ENCODE measurements at regions not wholly inside any gene's neighbourhood (a gene's known extent, or its start where the extent isn't known, plus 50 kb on each side); places are given as distances from the start of the nearest gene placed in this dataset.

DNA sequence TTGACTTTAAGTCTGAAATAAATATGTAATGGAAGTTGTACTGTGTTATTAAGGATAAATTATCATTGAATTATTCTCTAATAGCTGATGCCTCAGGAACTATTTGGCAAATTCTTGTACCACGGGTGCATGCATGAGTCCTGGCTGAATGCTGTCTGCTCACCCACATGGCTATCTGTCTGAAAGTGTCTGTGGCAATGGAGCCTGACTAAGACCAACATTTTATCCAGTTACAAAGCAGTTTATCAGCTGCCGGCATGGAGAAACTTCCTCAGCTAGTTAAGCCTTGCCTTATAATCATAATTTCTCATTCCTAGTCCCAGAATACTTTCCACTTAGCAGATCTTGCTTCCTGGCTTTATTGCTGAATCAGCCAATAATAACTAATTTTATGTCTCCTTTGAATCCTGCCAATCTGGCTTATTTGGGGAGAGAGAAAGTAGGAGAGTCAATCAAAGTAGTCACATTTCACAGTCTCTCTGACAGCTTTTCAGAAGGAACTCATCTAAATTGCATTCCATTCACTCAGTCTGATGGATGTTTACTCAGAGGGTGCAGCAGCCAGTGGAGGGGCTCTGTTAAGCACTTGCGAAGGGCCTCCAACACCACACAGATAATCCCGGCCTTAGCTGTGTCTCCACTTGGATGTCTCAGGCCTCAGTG, 280.6 kb upstream of the CLEC14A start:
- Histone ChIP-seq H4K20me1 (ENCODE audit: insufficient read depth, low read length) (no peaks in the 10 kb centered on the region), H3K9ac (ENCODE audit: low read depth, low read length) (no peak overlapping the region), H3K23ac (ENCODE audit: low read depth, low read length) (no peak overlapping the region), H3K27me3 (ENCODE audit: control insufficient read depth, insufficient read depth, low read length) (no peaks in the 10 kb centered on the region), H2BK120ac (ENCODE audit: low read depth, low read length) (no peak overlapping the region), H3K9me1 (ENCODE audit: insufficient read depth, low read length) (no peaks in the 10 kb centered on the region), H3K4me3 (ENCODE audit: insufficient read depth, low read depth, low read length) (no peak overlapping the region), H3K9me3 (ENCODE audit: control insufficient read depth, insufficient read depth, low read length) (no peaks in the 10 kb centered on the region), H3K27ac (ENCODE audit: insufficient read depth, low read length) (no peak overlapping the region), H3K18ac (ENCODE audit: low read depth, low read length) (no peak overlapping the region), H4K5ac (ENCODE audit: low read depth, low read length) (no peak overlapping the region), H2AK5ac (ENCODE audit: low read depth, low read length) (no peak overlapping the region), H3K4me1 (ENCODE audit: control insufficient read depth, insufficient read depth, low read length) (no peaks in the 10 kb centered on the region), H3K56ac (ENCODE audit: extremely low read depth, insufficient read depth, low read length) (no peak overlapping the region), H2BK5ac (ENCODE audit: low read depth, low read length, poor library complexity, severe bottlenecking) (no peak overlapping the region), H3K4me2 (ENCODE audit: low read depth, low read length) (no peak overlapping the region), H4K91ac (ENCODE audit: insufficient read depth, low read depth, low read length) (no peak overlapping the region), H2AK9ac (replicated peaks; ENCODE audit: low read depth, low read length, poor library complexity) (no peak overlapping the region), H2AFZ (replicated peaks; ENCODE audit: low read length, poor library complexity) (no peak overlapping the region), H3K4ac (ENCODE audit: low read depth, low read length) (no peak overlapping the region), H3K14ac (replicated peaks; ENCODE audit: low read depth, low read length) (no peak overlapping the region), H3K36me3 (ENCODE audit: control insufficient read depth, insufficient read depth, low read length) (no peaks in the 10 kb centered on the region), H3K79me1 (ENCODE audit: low read depth in 1 of 2, low read length in 2 of 2) (no peaks in the 10 kb centered on the region), H2BK20ac (ENCODE audit: low read depth, low read length) (no peak overlapping the region), H2BK15ac (ENCODE audit: low read depth, low read length) (no peak overlapping the region), H4K8ac (ENCODE audit: low read depth in 2 of 2, low read length in 2 of 2) (no peak overlapping the region)
- dilution Hi-C loops (cut with HindIII; ENCODE audit: low sequenced_read_pairs, unreplicated experiment): no loop called here
- BruUV-seq (replicated peaks): no TSS peak
- TF ChIP-seq BHLHE40 (IDR thresholded peaks at IDR 0.05; ENCODE audit: low read depth, low read length) (no peak), MXI1 (IDR thresholded peaks at IDR 0.05; ENCODE audit: borderline replicate concordance, low read depth, low read length) (peak; percentile 35; the same call in 1 of the 2 replicates), MAFK (IDR thresholded peaks at IDR 0.05; ENCODE audit: low read depth, low read length) (peak; percentile 93)
- POLR2A ChIA-PET (ENCODE audit: unreplicated experiment): no interaction called here
- DNase-seq: peak; percentile 8
- intact Hi-C loops (cut with micrococcal nuclease): no loop called here
- CTCF ChIA-PET: interaction anchor here (1.4 kb wide), 1 partner anchor 16 kb away, joined by 3 read pairs; no protein-coding TSS in a partner anchor
- ATAC-seq (ENCODE audit: low read depth): peak; percentile 54; the same call in 1 of the 2 replicates
- in situ Hi-C loops (cut with MboI; ENCODE audit: low sequenced_read_pairs): no loop called here
- 60% methylated on average over 1 of the region's 4 CpGs; no CpG with 5 or more reads in 1 of the 2 experiments for WGBS, 2 experiments (ENCODE audit: extremely low coverage in 2 of 2, insufficient read length in 1 of 2)
